ENCODE measurements at regions not wholly inside any gene's neighbourhood (a gene's known extent, or its start where the extent isn't known, plus 50 kb on each side); places are given as distances from the start of the nearest gene placed in this dataset.

DNA sequence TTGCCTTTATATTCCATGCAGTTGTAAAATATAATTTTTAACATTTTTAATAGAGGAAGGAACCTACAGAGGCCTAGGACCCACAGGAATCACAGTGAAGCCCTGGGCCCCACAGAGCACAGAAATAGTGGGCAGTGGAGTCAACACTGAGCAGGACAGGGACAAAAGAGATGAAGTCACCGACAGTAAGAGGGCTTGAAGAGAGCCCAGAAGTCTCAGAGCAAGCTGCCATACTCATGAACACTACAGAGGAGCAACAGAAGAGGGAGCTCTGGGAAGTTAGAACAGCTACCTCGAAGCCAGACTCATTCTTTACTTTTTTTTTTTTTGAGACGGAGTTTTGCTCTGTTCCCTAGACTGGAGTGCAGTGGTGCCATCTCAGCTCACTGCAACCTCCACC, 149.3 kb upstream of the TENM3 start:
- H3K4me3 ChIP-seq (ENCODE audit: low read length): no peak overlapping the region
- no peak for DNase-seq (ENCODE audit: low read depth)
- TF ChIP-seq CTCF (conservative IDR thresholded peaks at IDR 0.05; ENCODE audit: low read depth, low read length): no peak

- H3K4me3 ChIP-seq (ENCODE audit: low read length): no peak overlapping the region
- TF ChIP-seq CTCF (conservative IDR thresholded peaks at IDR 0.05; ENCODE audit: low read depth, low read length): no peak
- no peak for DNase-seq (ENCODE audit: low read depth)
Observed at GRCh38 chr4:182101618-182102017, 141.6 kb upstream of the TENM3 start.

DNA sequence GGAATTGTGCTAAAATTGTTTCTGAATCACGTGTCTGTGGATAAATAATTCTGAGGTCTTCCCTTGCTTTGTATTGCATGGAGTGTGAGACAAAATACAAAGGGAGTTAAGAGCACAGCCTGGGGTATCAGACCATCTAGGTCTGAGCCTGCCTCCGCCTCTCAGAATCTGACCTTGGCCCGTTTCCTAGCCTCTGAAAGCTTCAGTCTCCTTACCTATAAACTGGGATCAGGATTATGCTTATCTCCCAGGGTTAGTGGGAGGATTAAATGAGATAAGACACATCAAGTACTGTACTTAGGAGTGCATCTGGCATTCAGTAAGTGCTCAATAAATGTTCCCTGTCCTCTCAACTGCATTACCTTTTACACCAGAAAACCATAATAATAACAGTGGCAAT, 140.6 kb upstream of the TENM3 start:
- H3K4me3 ChIP-seq (ENCODE audit: low read length): no peak overlapping the region
- DNase-seq (ENCODE audit: low read depth): no peak
- TF ChIP-seq CTCF (conservative IDR thresholded peaks at IDR 0.05; ENCODE audit: low read depth, low read length): no peak

- no peak for TF ChIP-seq CTCF (conservative IDR thresholded peaks at IDR 0.05; ENCODE audit: low read depth, low read length)
- DNase-seq (ENCODE audit: low read depth): no peak
- no peak overlapping the region for H3K4me3 ChIP-seq (ENCODE audit: low read length)
Observed at GRCh38 chr4:182103614-182104319, 139.4 kb upstream of the TENM3 start.

- DNase-seq (ENCODE audit: low read depth): no peak
- no peak overlapping the region for H3K4me3 ChIP-seq (ENCODE audit: low read length)
- TF ChIP-seq CTCF (conservative IDR thresholded peaks at IDR 0.05; ENCODE audit: low read depth, low read length): no peak
Observed at GRCh38 chr4:182105416-182105815, 137.8 kb upstream of the TENM3 start.

- H3K4me3 ChIP-seq (ENCODE audit: low read length): no peak overlapping the region
- TF ChIP-seq CTCF (conservative IDR thresholded peaks at IDR 0.05; ENCODE audit: low read depth, low read length): no peak
- DNase-seq (ENCODE audit: low read depth): no peak
Observed at GRCh38 chr4:182107931-182108330, 135.3 kb upstream of the TENM3 start.

DNA sequence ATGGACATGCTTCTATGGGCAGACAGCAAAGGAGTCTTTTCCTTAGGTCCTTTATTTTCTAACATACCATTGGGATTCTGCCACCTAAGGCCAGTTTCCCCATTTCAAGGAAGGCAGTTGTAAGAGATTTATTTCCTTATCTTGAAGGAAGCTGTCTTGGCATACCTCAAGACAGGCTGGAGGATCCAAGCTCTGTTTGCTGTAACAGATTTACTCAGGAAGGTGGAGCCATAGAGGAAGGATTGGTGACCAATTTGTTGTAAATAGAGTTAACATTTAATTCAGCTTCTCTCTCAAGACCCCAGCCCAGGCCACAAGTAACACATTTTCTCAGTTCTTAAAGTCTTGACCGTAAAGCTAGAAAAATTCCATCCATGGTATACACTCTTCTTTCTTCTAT, 131.6 kb upstream of the TENM3 start:
- H3K4me3 ChIP-seq (ENCODE audit: low read length): no peak overlapping the region
- DNase-seq (ENCODE audit: low read depth): no peak
- no peak for TF ChIP-seq CTCF (conservative IDR thresholded peaks at IDR 0.05; ENCODE audit: low read depth, low read length)

All from retinal pigment epithelial cell (primary cell).